Loucy (cell line): ENCODE measurements at regions not wholly inside any gene's neighbourhood (a gene's known extent, or its start where the extent isn't known, plus 50 kb on each side); places are given as distances from the start of the nearest gene placed in this dataset.

ENCODE experiments used
- H2AFZ ChIP-seq: fragments of 200-600 bp; sonication (generic); 2 replicates; pipeline ENCODE4 v1.6.0; 2016; ENCODE audit warnings: antibody characterized with exemption, mild to moderate bottlenecking, low read length, moderate library complexity
- H3F3A ChIP-seq: fragments of 200-600 bp; 2 replicates; pipeline ENCODE4 v1.6.0; 2016; ENCODE audit warnings: antibody characterized with exemption, low read depth, mild to moderate bottlenecking
- H3K27me3 ChIP-seq: fragments of 200-600 bp; sonication (generic); 2 replicates; pipeline ENCODE4 v1.6.1; 2014; ENCODE audit warnings: low read length, mild to moderate bottlenecking; ENCODE audit not compliant: insufficient read depth, poor library complexity, severe bottlenecking
- H3K36me3 ChIP-seq: fragments of 200-600 bp; sonication (generic); 2 replicates; pipeline ENCODE4 v1.6.1; 2016; ENCODE audit warnings: low read length; ENCODE audit not compliant: insufficient read depth
- H3K4me1 ChIP-seq: fragments of 200-600 bp; sonication (generic); 2 replicates; pipeline ENCODE4 v1.5.1; 2014; ENCODE audit warnings: low read length, mild to moderate bottlenecking; ENCODE audit not compliant: insufficient read depth, poor library complexity, severe bottlenecking
- H3K4me2 ChIP-seq: fragments of 200-600 bp; sonication (generic); 2 replicates; pipeline ENCODE4 v1.6.0; 2014; ENCODE audit warnings: antibody characterized with exemption, low read length, low read depth, mild to moderate bottlenecking; ENCODE audit not compliant: poor library complexity, severe bottlenecking
- H3K4me3 ChIP-seq: fragments of 200-600 bp; sonication (generic); 2 replicates; pipeline ENCODE4 v1.5.1; 2014; ENCODE audit warnings: low read length, mild to moderate bottlenecking, mixed read lengths; ENCODE audit not compliant: poor library complexity, severe bottlenecking
- H3K79me2 ChIP-seq: fragments of 200-600 bp; sonication (generic); 2 replicates; pipeline ENCODE4 v1.6.1; 2014; ENCODE audit warnings: low read length; ENCODE audit not compliant: insufficient read depth
- H3K9ac ChIP-seq: fragments of 200-600 bp; sonication (generic); 2 replicates; pipeline ENCODE4 v1.6.0; 2014; ENCODE audit warnings: mild to moderate bottlenecking, low read depth, low read length, moderate library complexity; ENCODE audit not compliant: poor library complexity, severe bottlenecking
- H3K9me2 ChIP-seq: fragments of 200-600 bp; sonication (generic); replicated peaks from 2 replicates; pipeline ENCODE4 v1.6.1; 2016; ENCODE audit warnings: low read depth, low read length, mixed read lengths
- H3K9me3 ChIP-seq: fragments of 200-600 bp; sonication (generic); 2 replicates; pipeline ENCODE4 v1.6.1; 2014; ENCODE audit warnings: mild to moderate bottlenecking, antibody characterized with exemption, low read length, low read depth; ENCODE audit not compliant: insufficient read depth
- H4K20me1 ChIP-seq: fragments of 200-600 bp; sonication (generic); 2 replicates; pipeline ENCODE4 v1.6.0; 2014; ENCODE audit warnings: antibody characterized with exemption, low read length, mild to moderate bottlenecking; ENCODE audit not compliant: insufficient read depth, poor library complexity, severe bottlenecking
- EZH2phosphoT487 ChIP-seq: fragments of 200-600 bp; IDR thresholded peaks from 2 replicates; pipeline ENCODE4 v1.6.1; 2018; ENCODE audit warnings: antibody characterized with exemption, mild to moderate bottlenecking, moderate library complexity, borderline replicate concordance
- TF ChIP-seq, protein P1 (sequence below): fragments of 200-600 bp; sonication (generic); conservative IDR thresholded peaks from 2 replicates; pipeline ENCODE4 v1.5.1; 2014; ENCODE audit warnings: mild to moderate bottlenecking, antibody characterized with exemption, low read length

DNA sequence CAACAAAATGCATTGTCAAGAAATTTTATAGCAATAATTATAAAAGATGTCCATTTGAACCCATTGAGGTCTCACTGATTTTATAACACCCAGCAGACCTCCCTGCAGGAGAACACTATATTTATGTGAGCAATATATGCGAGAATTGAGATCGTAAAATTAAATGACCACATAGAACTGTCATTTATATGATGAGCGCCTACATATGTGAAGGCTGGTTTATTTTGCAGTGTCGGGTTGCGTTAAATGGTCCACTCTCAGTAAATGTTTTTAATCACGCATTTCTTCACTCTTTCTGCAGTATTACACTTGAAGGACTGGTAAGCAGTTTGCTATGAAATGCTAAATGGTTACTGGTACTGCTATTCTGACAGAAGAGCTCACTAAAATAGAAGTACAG, 408.5 kb upstream of the AGTR1 start:
- TF ChIP-seq, protein P1, sequence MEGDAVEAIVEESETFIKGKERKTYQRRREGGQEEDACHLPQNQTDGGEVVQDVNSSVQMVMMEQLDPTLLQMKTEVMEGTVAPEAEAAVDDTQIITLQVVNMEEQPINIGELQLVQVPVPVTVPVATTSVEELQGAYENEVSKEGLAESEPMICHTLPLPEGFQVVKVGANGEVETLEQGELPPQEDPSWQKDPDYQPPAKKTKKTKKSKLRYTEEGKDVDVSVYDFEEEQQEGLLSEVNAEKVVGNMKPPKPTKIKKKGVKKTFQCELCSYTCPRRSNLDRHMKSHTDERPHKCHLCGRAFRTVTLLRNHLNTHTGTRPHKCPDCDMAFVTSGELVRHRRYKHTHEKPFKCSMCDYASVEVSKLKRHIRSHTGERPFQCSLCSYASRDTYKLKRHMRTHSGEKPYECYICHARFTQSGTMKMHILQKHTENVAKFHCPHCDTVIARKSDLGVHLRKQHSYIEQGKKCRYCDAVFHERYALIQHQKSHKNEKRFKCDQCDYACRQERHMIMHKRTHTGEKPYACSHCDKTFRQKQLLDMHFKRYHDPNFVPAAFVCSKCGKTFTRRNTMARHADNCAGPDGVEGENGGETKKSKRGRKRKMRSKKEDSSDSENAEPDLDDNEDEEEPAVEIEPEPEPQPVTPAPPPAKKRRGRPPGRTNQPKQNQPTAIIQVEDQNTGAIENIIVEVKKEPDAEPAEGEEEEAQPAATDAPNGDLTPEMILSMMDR, result no peak
- Histone ChIP-seq H3K9me3 (no peaks in the 10 kb centered on the region), H3K9ac (no peak overlapping the region), H3K9me2 (no peaks in the 10 kb centered on the region), H2AFZ (no peak overlapping the region), H4K20me1 (no peaks in the 10 kb centered on the region), H3K4me3 (no peak overlapping the region), H3K36me3 (no peaks in the 10 kb centered on the region), H3K27me3 (no peaks in the 10 kb centered on the region), H3F3A (no peaks in the 10 kb centered on the region), H3K4me1 (no peaks in the 10 kb centered on the region), H3K4me2 (no peak overlapping the region), H3K79me2 (no peaks in the 10 kb centered on the region)

- Histone ChIP-seq H3K36me3 (no peaks in the 10 kb centered on the region), H3K4me1 (no peaks in the 10 kb centered on the region)
Observed at GRCh38 chr3:148297013-148297412, 400.7 kb upstream of the AGTR1 start.

GRCh38 chr3:148307443-148307843, 390.3 kb upstream of the AGTR1 start:
- no peak overlapping the region for H2AFZ ChIP-seq
- no peaks in the 10 kb centered on the region for H3K9me3 ChIP-seq
- no peak overlapping the region for H3K4me2 ChIP-seq
- H4K20me1 ChIP-seq, result no peaks in the 10 kb centered on the region
- H3K27me3 ChIP-seq, result no peaks in the 10 kb centered on the region
- no peaks in the 10 kb centered on the region for H3F3A ChIP-seq
- H3K4me3 ChIP-seq, result no peak overlapping the region
- no peaks in the 10 kb centered on the region for H3K4me1 ChIP-seq
- H3K36me3 ChIP-seq, result no peaks in the 10 kb centered on the region
- TF ChIP-seq, protein P1, result no peak
- no peak for TF ChIP-seq EZH2phosphoT487
- H3K9ac ChIP-seq, result no peak overlapping the region
- H3K9me2 ChIP-seq, result no peaks in the 10 kb centered on the region
- H3K79me2 ChIP-seq, result no peaks in the 10 kb centered on the region

More at GRCh38 chr3:148297013-148297412, 400.7 kb upstream of the AGTR1 start:
- Histone ChIP-seq H3K4me3 (no peak overlapping the region), H4K20me1 (no peaks in the 10 kb centered on the region), H3K27me3 (no peaks in the 10 kb centered on the region), H3K9ac (no peak overlapping the region), H3K9me3 (no peaks in the 10 kb centered on the region), H3K4me2 (no peak overlapping the region), H3K79me2 (no peaks in the 10 kb centered on the region), H3F3A (no peaks in the 10 kb centered on the region), H3K9me2 (no peaks in the 10 kb centered on the region), H2AFZ (no peak overlapping the region)
- no peak for TF ChIP-seq EZH2phosphoT487
- TF ChIP-seq, protein P1, result no peak
